GM04503 (cell line): ENCODE measurements at regions not wholly inside any gene's neighbourhood (a gene's known extent, or its start where the extent isn't known, plus 50 kb on each side); places are given as distances from the start of the nearest gene placed in this dataset.
"Not testable (repeated sequence)": the region's sequence is repeated elsewhere in the genome, so short reads cannot be mapped to it uniquely, and the experiment has no call there.

ENCODE experiments used
- DNase-seq: peaks from one replicate; pipeline ENCODE4 v3.0.0-alpha.2; 2012; ENCODE audit warnings: low read depth

GRCh38 chr12:127582074-127582473 is 684.9 kb upstream of the TMEM132C start:
- DNase-seq: no peak

GRCh38 chr12:127583041-127583440 is 683.9 kb upstream of the TMEM132C start:
- no peak for DNase-seq

GRCh38 chr12:127588249-127588648 is 678.7 kb upstream of the TMEM132C start:
- DNase-seq: peak; percentile 82

GRCh38 chr12:127589541-127589940 is 677.4 kb upstream of the TMEM132C start:
- no peak for DNase-seq

DNA sequence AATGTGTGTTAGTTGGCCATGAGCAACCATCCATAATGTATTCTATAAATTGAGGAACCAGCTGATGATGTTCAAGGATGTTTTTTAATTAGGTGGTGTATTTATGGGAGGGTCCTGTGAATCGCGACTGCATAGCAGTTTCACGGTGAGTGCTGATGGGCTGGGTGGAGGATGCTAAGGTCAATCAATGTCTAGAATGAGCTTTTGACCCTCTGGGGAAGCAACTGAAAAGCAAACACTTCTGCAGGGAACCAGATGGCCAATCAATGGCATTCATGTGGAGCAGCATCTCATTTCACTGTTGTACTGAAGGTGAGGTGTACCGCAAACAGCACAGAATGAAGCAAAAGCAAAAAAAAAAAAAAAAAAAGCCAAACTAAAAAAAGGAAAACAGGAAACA is 676.1 kb upstream of the TMEM132C start:
- DNase-seq: no peak

DNA sequence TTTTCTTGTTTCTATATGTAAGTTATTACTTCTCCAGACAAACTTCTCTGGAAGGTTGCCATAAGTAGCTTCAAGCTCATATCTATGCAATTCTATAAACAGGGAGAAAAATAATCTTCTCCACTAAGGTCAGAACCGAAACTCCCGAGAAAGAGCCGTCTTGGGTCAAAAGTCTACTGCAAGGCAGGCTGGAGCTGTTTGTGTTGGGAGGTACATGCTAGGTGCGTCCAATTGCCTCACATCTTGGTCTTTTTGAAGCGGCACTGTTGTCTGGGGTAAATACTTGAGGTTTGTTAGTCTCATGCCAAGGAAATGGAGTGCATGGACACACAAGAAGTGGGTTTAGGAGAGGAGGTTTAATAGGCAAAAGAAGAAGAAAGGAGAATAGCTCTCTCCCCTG is 674.7 kb upstream of the TMEM132C start:
- DNase-seq: no peak

- DNase-seq: no peak
Observed at GRCh38 chr12:127594351-127594970, 672.5 kb upstream of the TMEM132C start.

DNA sequence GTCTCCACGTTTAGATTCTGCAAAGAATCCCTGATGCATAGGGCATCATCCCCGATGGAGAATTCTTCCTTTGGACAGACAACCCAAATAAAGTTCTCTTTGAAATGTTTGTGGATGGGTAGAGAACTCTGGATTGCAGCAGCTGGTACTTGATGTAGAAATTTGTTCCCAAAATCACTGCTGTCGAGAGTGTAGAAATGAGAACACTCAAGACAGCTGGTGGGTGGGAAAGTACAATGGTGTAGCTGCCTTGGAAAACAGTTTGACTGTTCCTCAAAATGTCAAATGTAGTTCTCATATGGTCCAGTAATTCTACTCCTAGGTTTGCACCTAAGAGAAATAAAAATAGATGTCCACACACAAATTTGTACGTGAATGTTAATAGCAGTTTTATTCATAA is 671.5 kb upstream of the TMEM132C start:
- no peak for DNase-seq

GRCh38 chr12:127596891-127597290 is 670.1 kb upstream of the TMEM132C start:
- DNase-seq: no peak

- DNase-seq: no peak
Observed at GRCh38 chr12:127599436-127599835, 667.5 kb upstream of the TMEM132C start.

- DNase-seq: no peak
Observed at GRCh38 chr12:127600211-127600610, 666.8 kb upstream of the TMEM132C start.

DNA sequence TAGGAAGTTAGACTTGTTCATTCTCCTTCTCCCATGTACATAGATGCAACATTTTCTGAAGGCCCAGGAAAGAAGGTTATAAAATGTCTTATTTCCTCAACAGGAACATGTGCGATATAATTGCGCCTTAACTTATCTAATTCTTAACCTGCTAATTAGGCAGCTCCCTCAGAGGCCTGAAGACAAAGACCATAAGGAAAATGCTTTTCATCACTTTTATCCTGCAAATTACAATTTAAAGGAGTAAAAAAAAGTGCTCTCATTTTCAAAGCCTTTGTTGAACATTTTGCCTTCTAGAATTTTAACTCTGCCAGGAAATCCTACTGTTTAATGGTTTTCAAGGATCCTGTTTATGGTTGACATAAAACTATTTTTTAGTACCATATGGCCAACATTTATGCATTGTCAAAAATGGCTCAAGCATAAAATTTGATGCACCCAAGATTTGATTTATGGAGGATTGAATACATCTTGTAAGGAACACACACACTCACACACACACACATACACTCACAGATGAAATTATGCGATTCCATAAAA is 660.4 kb upstream of the TMEM132C start:
- DNase-seq: no peak

DNA sequence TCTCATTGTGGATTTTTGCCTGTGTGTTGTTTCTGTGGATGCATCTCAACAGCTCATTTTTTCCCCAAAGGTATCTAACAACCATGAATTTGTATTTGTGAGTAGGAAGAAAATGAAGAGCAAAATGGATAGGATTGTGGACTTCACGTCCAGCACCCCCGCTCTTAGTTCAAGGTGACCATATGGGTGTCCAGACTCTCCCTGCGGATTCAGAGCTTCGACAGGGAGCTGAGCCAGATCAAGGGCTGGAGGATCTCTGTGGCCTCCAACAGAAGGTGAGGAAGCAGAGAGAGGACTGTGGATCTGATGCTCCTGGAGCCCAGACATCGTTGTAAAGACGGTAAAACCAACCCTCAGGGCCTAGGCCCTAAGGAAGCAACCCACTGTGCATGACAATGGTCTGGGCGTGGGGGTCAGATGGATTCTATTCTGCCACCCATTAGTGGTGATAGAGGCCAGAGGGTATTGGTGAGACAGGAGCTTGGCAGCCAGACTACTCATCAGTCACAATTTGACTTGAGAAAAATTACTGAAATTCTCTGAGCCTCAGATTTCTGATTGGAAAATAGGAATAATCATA is 659.7 kb upstream of the TMEM132C start:
- DNase-seq: no peak

DNA sequence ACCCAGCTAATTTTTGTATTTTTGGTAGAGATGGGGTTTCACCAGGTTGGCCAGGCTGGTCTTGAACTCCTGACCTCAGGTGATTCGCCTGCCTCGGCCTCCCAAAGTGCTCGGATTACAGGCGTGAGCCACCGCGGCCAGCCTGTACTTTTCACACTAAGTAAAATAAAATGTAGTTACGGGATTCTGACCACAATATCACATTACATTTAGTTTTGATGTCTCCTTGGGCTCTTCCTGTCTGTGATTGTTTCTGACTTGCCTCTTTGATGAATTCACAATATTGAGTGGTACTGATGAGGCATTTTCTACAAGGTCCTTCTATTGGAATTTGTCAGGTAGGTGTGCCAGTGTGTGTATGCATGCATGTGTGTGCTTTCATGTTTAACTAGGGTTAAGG is 658.6 kb upstream of the TMEM132C start:
- not testable (repeated sequence) for DNase-seq

DNA sequence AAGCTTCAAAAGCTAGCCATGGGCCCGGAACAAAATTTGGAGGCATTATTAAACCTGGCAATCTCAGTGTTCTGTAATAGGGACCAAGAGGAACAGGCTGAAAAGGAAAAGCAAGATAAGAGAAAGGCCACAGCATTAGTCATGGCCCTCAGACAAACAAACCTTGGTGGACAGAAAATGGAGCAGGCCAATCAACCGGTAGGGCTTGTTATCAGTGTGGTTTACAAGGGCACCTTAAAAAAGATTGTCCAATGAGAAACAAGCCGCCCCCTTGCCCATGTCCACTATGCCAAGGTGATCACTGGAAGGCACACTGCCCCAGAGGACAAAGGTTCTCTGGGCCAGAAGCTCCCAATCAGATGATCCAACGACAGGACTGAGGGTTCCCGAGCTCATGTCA is 653.9 kb upstream of the TMEM132C start:
- no peak for DNase-seq

- DNase-seq: no peak
Observed at GRCh38 chr12:127619869-127620734, 646.9 kb upstream of the TMEM132C start.

GRCh38 chr12:127620735-127621355 is 646.1 kb upstream of the TMEM132C start:
- DNase-seq: no peak

- no peak for DNase-seq
Observed at GRCh38 chr12:127621366-127621765, 645.6 kb upstream of the TMEM132C start.

- DNase-seq: no peak
Observed at GRCh38 chr12:127623362-127623761, 643.6 kb upstream of the TMEM132C start.

- no peak for DNase-seq
Observed at GRCh38 chr12:127625176-127625771, 641.7 kb upstream of the TMEM132C start.

- DNase-seq: peak; percentile 65
Observed at GRCh38 chr12:127628645-127629044, 638.3 kb upstream of the TMEM132C start.
